ENCODE measurements at regions not wholly inside any gene's neighbourhood (a gene's known extent, or its start where the extent isn't known, plus 50 kb on each side); places are given as distances from the start of the nearest gene placed in this dataset.

DNA sequence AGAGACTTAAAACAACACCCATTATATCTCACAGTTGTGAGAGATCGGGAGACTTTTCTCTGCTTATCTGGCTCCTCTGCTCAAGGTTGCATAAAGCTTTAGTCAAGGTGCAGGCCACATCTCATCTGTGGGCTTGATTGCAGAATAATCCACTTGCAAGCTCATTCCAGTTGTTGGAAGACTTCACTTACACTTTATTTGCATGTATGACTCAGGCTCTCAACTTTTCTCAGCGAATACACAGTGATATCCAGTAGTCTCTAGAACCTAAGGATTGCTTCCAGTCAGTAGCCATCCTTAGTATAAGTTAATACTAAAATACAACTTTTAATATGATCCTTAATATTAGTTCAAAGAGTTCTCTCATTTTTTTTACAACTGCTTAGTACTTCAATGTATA, 435.5 kb upstream of the NRG3 start:
- TF ChIP-seq CTCF (conservative IDR thresholded peaks at IDR 0.05; ENCODE audit: low read length) (no peak), EZH2phosphoT487 (IDR thresholded peaks at IDR 0.05; ENCODE audit: borderline replicate concordance, low read depth, low read length) (no peak)

Data from OCI-LY7 (cell line).